ENCODE measurements at regions not wholly inside any gene's neighbourhood (a gene's known extent, or its start where the extent isn't known, plus 50 kb on each side); places are given as distances from the start of the nearest gene placed in this dataset.

DNA sequence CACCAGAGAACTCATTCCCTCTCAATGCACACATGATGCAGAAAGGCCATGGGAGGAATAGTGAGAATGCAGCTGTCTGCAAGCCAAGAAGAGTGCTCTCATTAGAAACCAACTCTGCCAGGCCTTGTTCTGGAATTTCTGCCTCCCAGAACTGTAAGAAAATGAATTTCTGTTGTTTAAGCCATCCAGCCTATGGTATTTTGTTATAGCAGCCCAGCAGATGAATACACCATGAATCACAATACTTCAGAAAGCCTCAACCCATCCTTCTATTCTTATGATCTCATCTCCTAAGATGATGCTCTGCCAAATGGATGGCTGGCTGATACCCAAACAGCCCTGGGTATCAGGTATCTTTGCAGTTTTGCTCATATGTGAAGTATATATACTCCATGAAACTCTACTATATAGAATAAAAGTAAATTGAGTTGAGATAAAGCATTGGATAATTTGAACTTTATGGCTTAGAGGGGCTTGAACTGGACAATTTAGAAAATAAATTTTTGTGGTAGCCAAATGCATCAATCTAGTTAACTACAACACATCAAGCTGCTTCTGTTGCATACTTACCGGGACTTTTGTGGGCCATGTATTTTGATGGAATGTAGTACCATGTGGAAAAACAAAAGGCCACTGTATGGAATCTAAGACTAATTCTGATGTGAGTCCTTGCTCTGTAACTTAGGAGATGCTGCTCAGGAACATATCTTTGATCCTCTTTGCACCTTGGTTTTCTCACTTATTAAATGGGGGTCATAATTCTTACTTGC, 245.9 kb downstream of the HS3ST1 start:
- no peak for DNase-seq (ENCODE audit: low spot score)

DNA sequence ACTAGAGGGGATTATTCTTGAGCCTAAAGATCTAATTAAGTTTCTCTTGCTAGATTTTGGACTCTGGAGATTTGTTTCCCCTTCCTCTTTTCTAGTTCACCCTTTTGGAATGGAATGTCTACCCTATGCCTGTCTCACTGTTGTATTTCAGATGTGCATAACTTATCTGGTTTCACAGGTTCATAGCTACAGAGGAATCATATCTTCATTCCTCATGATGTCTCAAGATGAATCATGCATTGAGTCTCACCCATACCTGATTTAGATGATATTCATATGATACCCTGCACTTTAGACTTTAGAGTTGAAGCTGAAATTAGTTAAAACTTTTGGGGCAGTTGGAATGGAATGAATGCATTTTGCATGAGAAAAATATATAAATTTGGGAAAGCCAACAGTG, 246.7 kb downstream of the HS3ST1 start:
- no peak for DNase-seq (ENCODE audit: low spot score)

DNA sequence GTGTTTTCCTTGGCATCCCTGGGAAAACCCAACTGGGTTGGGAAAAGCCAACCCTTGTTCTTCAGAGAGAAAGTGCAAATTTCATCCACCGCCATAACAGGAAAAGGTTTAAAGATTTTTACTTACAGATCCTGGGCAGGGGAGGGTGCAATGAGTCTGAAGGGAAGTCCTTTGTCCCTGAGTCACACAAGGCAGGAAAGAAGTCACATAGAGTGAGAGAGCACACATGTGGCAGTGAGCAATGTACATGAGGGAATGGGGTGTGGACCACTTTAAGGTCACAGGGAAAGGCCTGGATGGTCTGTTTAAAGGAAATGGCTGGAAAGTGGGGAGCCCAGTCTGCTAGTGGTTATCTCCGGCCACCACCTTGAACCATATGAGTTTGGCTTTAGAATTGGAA, 248.9 kb downstream of the HS3ST1 start:
- DNase-seq (ENCODE audit: low spot score): no peak

DNA sequence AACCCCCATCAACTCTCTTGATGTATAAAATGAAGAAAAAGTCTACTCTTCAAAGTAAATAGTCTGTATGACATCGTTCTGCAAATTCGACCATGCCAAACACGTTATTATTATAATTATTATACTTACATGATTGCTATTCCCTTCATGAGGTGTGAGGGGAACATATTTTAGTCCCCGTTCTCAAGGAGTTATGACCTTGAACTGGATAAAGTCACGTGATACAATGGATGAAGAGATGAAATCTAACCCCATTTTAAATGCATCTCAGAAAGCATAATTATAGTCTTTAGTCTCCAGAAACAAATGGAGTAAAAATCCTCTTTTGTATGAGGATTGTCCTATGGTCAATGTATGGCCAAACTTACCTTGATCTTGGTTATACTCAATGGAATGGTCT, 250.3 kb downstream of the HS3ST1 start:
- DNase-seq (ENCODE audit: low spot score): no peak

DNA sequence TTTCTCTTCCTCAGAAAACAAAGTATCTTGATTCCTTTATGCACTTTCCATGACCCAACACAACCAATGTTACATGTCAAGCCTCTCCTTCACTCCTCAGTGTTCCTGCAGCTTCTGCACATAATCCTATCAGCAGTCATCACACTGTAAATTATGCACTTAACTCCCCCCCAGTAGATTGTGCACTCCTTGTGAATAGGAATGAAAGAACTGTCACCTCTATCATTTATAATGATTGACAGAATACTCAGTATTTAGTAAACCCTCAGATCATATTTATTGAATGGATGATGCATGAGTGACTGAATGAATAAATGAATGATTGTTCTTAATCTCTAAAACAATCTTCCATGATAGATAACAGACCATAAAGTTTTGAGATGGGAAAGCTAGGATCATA, 253.3 kb downstream of the HS3ST1 start:
- DNase-seq (ENCODE audit: low spot score): no peak

DNA sequence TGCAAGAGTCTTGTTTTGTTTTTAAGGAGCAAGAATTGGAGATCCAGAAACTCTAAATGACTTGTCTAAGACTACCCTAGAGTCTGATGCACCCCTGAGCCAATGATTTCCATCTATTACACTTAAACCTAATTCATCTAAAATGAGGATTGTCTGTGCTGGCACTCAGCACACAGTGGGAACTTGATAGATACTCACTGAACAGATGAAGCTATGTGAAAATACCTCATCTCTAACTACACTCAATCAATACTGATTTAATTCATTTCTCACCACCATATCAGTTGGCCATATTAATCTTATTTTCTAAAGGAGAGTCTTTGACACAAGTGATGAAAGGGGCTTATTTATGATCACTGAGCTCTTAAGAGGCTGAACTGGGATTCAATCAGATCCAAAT, 262.1 kb downstream of the HS3ST1 start:
- DNase-seq (ENCODE audit: low spot score): no peak

DNA sequence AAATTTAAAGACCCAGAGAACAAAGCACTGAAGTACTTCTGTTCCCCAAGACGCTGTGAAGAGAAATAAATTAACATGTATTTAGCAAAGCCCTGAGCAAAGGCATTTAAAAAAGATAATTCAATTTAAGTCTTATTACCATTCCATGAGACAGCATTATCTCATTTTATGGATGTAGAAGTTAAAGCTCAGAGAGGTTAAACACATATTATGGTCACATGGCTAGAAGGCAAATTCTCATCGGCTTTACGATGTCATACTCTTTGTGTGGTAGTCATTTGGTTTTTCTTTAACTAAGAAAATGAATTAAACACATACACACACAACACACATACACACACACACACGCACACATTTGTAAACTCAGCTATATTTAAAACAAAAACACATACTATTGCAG, 262.7 kb downstream of the HS3ST1 start:
- DNase-seq (ENCODE audit: low spot score): no peak

DNA sequence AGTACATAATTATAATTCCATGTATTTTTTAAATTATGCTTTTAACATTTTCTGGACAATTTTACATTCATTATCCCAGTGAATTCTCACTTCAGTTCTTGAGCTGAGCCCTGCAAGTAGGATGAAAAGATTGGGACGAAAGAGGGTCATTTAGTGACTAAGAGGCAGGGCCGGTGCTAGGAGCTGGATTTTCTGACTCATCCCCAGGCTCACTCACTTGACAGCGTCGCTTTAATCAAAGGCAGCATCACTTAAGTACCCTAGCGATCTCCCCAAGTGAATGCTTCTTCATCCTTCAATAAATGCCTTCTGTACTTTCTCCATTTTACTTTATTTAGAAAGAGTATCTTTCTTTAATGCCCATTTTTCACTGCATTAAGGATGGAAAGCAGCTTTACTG, 263.6 kb downstream of the HS3ST1 start:
- DNase-seq (ENCODE audit: low spot score): no peak

DNA sequence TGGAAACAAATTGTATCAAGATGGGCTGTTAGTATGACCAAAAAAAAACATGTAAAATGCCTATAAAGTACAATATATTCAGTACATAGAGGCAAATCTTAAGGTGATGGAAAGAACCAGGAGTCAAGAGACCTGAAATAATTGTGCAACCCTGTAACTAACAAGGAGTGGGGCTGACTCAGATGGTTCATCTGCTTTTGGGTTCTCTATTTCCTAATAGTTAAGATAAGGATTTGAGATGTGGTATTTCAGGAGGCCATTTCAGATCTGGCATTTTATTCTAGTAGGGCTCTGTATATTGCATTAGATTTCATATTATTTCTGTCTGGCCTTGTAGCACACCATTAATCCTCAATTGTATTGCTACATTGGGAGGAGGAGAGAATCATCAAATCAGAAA, 268.4 kb downstream of the HS3ST1 start:
- no peak for DNase-seq (ENCODE audit: low spot score)

DNA sequence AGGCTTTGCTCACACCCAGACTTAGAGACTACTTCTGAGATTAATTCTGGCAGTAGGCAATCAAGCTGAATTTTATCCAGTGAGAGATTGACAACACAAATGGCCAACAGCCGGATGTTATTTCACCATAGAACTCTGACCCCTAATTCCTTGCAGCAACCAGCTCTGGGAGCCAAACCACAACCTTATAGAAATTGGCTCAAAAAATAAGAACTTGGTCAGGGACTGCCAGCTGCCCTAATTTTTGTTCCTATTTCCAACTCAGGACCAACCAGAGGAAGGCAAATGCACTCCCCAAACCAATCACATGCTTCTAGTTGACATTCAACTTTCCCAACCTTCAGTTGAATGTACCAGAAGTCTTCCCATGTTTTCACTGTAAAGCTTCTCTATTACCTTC, 269.7 kb downstream of the HS3ST1 start:
- no peak for DNase-seq (ENCODE audit: low spot score)

DNA sequence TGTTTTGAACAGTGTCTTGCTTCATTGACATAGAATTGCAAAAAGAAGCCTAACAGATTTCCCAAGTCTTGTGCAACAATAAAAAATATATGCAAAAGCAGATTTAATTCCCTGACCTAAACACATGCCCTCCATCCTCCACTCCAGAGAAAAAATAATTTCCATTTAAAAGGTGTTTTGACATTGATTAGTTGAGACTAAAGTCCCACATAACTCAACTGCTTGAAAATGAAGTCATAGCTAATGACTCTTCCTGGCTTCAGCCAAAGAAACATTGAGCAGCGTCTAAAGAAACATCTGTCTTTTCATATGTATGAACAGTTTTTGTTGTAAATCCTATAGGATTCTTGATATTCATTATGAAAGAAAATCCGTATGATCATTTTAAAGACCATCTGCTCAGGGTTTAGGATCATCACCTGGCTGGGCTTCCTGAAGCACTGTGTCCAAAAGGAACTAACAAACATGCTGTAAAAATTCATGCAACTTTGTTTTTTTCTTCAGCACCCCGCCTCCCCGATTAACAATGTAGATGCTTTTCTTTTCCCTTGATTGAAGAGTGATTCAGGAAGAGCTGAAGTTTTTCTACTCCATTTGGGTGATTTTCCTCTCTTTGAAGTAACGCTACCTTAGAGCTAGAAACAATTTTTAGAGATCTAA, 273.4 kb downstream of the HS3ST1 start:
- no peak for DNase-seq (ENCODE audit: low spot score)

DNA sequence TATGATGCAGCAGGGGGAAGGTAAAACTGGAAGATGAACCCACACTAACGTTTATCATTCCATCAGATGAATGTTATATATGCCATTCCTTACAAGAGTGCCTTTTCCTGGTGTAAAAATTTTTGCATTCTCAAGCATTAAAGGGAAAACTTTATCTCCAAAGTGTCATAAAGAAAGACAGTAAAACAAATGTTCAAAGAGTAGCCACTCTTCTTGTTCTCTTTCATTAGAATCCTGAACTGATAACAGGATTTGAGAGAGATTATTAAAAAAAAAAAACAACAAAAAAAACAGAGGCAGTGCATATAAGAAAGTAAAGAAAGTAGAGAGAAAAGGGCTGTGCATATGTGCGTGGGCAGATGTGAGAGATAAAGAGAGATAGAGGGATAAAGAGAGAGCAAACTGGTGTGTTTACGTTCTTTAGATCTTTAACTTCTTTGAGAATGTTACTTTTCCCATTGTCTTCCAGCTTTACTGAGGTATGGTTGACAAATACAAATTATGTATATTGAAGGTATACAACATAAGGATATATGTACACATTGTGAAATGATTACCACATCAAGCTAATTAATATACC, 275.4 kb downstream of the HS3ST1 start:
- DNase-seq (ENCODE audit: low spot score): no peak

DNA sequence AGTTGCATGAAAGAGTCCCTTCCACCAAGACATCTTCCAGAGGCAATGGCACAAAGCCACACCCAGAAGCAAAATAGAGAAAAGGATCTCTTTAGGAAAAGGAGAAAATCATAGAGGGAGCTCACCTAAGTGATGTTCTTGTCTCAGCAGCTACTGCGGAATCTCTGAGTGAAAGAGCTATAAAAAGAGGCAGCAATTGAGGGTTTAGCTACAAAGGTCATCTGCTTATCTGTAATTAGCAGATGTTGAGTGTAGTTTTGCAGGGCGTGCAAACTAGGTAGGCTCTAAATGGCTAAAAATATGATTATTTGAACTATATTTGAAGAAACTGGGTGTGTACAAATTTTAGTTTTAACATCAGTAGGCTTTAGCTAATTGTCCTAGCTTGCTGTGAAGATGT, 276.0 kb downstream of the HS3ST1 start:
- no peak for DNase-seq (ENCODE audit: low spot score)

DNA sequence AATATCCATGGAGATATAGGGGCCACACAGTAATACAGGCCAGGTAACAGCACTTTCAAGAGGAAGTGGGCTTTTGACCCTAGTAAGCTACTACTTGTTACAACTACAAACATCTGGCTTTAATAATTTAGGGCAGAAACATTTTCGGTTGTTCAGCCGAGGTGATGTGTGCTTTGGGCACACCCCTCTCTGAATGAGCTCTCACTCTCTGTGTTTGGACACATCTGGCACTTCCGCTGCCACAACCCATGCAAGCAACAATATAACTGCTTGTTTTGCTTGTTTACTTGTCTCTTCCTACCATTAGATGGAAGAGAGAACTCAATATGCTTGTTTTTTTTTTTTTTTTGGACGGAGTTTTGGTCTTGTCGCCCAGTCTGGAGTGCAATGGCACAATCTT, 277.2 kb downstream of the HS3ST1 start:
- no peak for DNase-seq (ENCODE audit: low spot score)

DNA sequence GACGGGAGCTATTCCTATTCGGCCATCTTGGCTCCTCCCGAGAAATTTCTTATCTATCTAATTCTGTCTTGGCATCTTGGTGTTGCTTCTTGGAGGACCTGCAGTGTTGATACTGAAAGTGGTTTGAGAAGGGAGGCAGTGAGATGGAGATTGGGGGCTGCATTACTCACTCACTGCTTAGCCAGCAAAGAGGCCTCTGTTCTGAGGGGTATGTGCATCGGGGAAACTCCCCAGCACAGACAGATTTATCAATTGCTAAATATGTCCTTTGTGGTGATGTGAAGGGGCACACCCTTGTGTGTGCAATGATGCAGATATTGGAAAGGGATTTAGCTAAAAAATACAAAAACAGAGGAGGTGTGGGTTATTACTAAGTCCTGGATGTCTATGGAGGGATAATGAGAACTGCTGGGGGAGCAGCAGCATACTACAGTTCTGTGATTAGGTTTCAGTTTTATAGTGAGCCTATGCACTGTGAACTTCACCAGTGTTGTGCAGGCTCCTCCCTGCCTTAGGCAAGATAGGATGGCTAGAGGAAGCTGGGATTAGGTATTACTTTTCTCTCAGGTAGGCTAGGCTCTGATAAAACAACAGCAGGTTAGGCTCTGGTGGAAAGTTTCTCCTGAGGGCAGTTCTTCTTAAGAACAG, 279.0 kb downstream of the HS3ST1 start:
- no peak for DNase-seq (ENCODE audit: low spot score)

DNA sequence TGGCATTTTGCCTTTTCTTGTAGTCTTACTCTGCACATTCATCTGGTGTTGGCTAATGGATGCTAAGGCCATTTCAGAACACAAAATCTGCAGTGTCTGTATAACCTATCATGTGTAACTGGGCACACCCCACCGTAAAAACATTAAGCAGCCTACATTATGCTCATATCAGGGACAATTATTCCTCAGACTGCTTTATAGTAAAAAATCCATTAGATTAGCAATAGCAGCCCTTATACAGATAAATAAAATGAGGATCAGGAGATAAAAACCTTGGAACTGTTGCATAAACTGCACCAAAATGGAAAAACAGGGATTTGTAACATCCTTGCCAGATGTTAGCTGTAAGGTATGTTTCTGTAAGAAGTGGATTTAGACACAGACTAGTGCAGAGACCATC, 288.8 kb downstream of the HS3ST1 start:
- DNase-seq (ENCODE audit: low spot score): no peak

DNA sequence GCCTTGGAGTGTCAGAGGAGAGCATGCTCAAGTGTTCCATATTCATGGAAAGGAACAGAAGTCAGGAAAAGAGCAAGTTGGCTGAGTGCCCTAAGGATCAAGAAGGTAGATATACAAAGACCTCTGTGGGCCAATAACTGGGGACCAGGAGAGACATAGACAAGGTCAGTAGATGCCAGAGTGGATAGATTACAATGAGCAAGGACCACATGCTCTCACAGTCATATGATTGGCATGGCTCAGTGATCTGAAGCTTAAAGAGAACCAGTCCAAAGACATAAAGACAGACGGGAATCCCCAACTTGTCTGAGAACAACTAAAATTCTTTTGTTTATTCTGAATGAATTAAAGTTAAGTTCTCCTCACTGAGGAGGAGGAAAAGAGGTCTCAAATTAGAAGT, 289.7 kb downstream of the HS3ST1 start:
- DNase-seq (ENCODE audit: low spot score): peak; percentile 19

DNA sequence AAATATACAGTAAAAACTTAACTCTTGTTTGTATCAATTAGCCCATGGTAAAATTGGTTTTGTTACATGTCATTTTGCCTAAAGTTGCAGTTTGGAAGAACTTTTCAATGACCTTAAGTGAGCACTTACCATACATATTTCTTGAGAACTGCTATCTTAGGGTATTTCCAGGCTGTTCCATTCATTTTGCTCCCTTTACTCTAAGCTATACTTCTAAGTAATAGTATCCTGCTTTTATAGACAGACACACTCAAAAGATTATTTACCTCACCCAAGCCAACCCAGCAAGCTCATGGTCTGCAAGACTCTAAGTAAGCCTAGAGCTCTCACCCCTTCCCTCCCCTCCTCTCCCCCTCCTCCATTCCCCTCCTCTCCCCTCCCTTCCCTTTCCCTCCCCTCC, 294.0 kb downstream of the HS3ST1 start:
- DNase-seq (ENCODE audit: low spot score): no peak

DNA sequence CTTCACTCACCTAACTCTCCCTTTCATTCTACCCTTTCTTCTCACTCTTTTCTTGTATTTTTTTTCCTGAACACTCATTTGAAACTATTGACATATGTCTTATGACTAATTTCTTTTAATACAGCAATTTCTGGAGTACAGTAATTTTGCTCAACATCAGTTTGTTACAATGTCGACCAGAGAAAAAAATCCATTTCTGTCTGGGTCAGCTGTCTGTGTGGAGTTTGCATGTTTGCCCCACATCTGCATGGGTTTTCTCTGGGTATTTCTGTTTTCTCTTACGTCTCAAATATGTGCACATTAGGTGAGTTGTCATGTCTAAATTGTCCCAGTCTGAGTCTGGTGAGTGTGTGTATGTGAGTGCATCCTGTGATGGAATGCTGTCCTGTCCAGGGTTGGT, 294.8 kb downstream of the HS3ST1 start:
- no peak for DNase-seq (ENCODE audit: low spot score)

DNA sequence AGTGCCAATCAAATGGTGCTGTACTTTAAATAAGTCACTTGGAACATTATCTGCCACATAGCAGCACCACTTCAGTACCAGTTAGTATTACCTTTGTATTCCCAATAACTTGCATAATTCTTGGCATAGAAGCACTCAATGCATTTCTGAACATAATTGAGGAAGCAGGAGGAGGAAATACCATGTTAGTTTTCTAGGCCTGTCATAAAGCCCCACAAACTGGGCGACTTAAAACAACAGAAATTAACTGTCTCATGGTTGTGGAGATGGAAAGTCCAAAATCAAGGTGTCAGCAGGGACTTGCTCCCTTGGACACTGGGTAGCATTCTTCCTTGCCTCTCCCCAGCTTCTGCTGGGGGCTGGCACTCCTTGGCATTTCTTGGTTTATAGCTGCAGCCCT, 296.2 kb downstream of the HS3ST1 start:
- no peak for DNase-seq (ENCODE audit: low spot score)

DNA sequence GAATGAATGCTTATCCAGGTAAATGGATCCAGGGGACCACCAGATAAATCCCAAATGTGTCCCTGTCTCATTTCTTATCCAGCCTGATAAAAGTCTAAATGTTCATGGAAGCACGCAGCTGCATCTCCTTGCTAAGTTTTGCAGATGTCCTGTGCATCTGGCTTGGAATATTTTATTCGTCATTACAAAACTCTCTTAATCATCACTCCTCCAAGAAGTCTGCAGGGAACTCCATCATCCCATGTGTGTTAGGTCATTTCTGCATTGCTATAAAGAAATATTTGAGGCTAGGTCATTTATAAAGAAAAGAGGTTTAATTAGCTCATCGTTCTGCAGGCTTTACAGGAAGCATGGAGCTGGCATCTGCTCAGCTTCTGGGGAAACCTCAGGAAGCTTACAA, 297.2 kb downstream of the HS3ST1 start:
- no peak for DNase-seq (ENCODE audit: low spot score)

DNA sequence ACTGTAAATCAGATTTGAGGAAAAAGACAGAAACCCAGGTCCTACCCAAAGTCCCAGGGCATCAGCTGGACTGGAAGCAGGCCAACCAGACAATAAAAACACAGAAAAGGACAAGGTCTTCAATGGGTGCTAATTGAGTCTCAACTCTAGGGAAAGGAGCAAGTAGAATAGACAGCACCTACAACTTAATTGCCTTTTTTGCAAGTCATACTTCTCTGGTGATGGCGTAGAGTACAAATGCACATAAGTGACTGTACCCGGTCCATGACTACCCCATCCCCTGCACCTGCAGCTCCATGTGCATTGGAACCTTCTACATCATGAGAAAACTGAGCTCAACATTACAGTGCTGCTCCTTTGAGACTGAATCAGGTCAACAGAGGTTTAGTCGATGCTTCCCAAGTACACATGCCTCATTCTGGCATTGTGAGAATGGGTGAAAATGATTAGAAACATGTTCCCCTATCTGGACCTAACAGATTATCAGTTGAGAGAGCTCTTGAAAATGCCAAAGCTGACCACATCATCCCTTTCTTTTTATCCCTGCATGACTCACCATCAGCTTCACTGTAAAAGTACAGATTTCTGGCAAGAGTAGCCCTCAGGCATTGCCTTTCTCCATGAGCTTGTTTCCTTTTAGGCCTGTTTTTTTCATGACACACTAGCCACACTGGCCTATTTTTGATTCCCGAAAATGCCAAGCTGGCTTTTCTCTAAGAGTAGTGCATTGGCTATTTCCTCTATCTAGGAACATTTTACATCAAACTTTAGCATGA, 298.3 kb downstream of the HS3ST1 start:
- no peak for DNase-seq (ENCODE audit: low spot score)

All from NAMALWA (cell line).